ENCODE measurements at regions not wholly inside any gene's neighbourhood (a gene's known extent, or its start where the extent isn't known, plus 50 kb on each side); places are given as distances from the start of the nearest gene placed in this dataset.

DNA sequence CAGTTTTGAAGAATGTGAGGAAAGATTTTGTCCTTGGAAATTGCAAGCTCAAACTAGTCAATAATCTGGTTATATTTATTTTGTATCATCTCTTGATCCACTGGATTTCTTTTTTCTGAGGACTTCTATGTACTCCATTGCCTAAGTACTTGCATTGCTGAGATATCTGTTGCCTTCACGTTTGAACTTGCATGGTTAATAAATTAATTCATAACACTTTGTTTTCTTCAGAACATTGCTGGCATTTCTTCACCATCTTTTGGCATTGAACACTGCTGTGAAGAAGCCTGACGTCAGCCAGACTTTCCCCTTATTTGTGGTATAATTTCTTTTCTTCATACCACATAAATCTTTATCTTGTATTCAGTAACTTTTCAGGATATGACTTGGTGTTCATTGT lies 246.0 kb upstream of the KIF2A start:
- Histone ChIP-seq H3K4me1 (no peaks in the 10 kb centered on the region), H3K27me3 (no peaks in the 10 kb centered on the region), H3K4me3 (no peak overlapping the region), H3K9me3 (peaks cover 0 to 2% of the 10 kb centered on the region in 2 donors), H3K27ac (no peak overlapping the region), H3K36me3 (no peaks in the 10 kb centered on the region)
- intact Hi-C loops (cut with DNase I) = no loop called here
- TF ChIP-seq, protein P1, sequence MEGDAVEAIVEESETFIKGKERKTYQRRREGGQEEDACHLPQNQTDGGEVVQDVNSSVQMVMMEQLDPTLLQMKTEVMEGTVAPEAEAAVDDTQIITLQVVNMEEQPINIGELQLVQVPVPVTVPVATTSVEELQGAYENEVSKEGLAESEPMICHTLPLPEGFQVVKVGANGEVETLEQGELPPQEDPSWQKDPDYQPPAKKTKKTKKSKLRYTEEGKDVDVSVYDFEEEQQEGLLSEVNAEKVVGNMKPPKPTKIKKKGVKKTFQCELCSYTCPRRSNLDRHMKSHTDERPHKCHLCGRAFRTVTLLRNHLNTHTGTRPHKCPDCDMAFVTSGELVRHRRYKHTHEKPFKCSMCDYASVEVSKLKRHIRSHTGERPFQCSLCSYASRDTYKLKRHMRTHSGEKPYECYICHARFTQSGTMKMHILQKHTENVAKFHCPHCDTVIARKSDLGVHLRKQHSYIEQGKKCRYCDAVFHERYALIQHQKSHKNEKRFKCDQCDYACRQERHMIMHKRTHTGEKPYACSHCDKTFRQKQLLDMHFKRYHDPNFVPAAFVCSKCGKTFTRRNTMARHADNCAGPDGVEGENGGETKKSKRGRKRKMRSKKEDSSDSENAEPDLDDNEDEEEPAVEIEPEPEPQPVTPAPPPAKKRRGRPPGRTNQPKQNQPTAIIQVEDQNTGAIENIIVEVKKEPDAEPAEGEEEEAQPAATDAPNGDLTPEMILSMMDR (IDR thresholded peaks at IDR 0.05) = no peak
- DNase-seq (no peak), ATAC-seq (no peak)

DNA sequence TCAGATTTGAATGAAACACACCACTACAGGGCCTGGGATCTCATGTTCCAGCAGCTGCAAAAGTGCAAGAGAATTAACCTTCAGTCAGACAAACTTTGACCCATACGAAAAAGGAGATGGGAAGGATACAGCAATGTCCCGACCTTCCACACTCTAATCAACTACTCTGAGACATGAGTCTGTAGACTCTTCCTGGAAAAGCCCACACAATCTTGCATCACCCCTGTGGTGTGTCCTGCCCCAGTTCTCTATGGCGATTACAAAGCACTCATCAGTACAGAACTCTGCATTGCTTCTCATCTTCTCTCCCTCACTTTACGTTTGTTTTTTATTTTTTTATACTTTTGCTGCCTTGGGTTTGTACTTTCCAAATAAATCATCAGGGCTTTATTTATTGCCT lies 241.0 kb upstream of the KIF2A start:
- DNase-seq (no peak), ATAC-seq (no peak)
- Histone ChIP-seq H3K27ac (no peak overlapping the region), H3K4me3 (no peak overlapping the region), H3K27me3 (no peaks in the 10 kb centered on the region), H3K36me3 (no peaks in the 10 kb centered on the region), H3K4me1 (no peaks in the 10 kb centered on the region), H3K9me3 (no peaks in the 10 kb centered on the region)
- TF ChIP-seq, protein P1 (IDR thresholded peaks at IDR 0.05) = no peak
- intact Hi-C loops (cut with DNase I) = no loop called here

DNA sequence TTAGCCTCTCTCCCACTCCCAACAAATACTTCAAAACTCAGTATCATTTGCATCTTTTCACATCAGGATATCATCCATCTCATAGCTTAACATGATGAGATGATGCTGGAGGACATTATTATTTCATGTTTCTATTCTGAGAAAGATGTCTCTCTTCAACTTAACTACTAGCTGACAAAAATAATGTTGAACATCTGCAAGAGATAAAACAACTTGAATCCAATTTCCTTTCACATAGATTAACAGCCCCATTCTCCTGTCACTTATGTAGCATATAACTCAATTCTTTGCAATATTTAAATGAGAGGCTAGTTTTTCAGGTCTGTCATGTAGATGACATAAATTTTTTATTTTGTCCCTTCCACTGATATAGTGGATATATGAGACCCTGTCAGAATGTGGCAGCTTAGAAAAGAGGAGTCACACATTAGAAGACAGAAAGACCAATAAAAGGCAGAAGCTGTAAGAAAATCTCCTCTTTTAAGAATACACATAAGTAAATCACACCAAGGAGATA lies 239.2 kb upstream of the KIF2A start:
- ATAC-seq (no peak), DNase-seq (no peak)
- TF ChIP-seq, protein P1 (IDR thresholded peaks at IDR 0.05) = no peak
- no peak overlapping the region for H3K27ac ChIP-seq
- H3K4me1 ChIP-seq = no peaks in the 10 kb centered on the region
- H3K27me3 ChIP-seq = no peaks in the 10 kb centered on the region
- intact Hi-C loops (cut with DNase I) = no loop called here
- H3K9me3 ChIP-seq = no peaks in the 10 kb centered on the region
- H3K4me3 ChIP-seq = no peak overlapping the region
- H3K36me3 ChIP-seq = no peaks in the 10 kb centered on the region

DNA sequence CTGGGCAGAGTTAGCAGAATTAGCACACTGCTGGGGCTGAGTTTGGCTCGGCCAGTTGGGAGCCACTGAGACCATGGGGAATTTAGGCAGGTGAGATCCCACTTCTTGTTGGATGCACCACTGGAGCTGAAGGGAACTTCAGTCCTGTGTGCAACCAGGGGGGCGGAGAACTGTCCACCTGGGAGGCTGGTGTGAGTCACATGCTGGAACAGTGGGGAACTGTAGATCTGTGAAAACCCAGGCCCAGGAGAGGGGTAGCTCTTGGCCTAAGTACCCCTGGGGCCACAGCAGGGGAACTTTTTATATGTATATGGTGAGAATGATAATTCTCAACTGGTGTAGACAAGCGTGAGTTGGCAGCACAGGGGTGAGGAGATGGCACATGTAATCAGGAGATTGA lies 237.5 kb upstream of the KIF2A start:
- H3K9me3 ChIP-seq = no peaks in the 10 kb centered on the region
- intact Hi-C loops (cut with DNase I) = no loop called here
- DNase-seq (no peak), ATAC-seq (no peak)
- no peak overlapping the region for H3K4me3 ChIP-seq
- H3K27ac ChIP-seq = no peak overlapping the region
- no peaks in the 10 kb centered on the region for H3K27me3 ChIP-seq
- TF ChIP-seq, protein P1 (IDR thresholded peaks at IDR 0.05) = no peak
- no peaks in the 10 kb centered on the region for H3K36me3 ChIP-seq
- H3K4me1 ChIP-seq = no peaks in the 10 kb centered on the region

DNA sequence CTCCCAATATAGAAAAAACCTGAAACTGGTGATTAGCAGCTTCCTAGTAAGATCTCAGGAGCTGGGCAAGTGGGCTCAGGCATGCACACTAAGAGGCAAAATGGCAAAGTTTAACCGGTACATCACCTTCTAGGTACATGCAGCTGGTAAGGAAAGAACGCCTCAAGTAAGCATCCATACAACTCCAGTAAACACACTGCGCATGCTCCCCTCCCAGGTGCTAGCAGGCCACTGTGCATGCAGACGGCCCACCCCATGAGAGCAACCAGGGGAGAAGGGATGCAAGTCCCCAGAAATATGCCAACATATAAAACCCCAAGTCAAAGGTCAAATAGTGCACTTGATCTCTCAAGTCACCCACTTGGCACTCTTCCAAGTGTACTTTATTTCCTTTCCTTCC lies 228.6 kb upstream of the KIF2A start:
- DNase-seq (no peak), ATAC-seq (no peak)
- Histone ChIP-seq H3K36me3 (no peaks in the 10 kb centered on the region), H3K9me3 (no peaks in the 10 kb centered on the region), H3K27ac (no peak overlapping the region), H3K4me3 (no peak overlapping the region), H3K27me3 (no peaks in the 10 kb centered on the region), H3K4me1 (no peaks in the 10 kb centered on the region)
- intact Hi-C loops (cut with DNase I) = no loop called here
- TF ChIP-seq, protein P1 (IDR thresholded peaks at IDR 0.05) = no peak
